HG02970 (cell line): ENCODE measurements at regions not wholly inside any gene's neighbourhood (a gene's known extent, or its start where the extent isn't known, plus 50 kb on each side); places are given as distances from the start of the nearest gene placed in this dataset.
"Not testable (repeated sequence)": the region's sequence is repeated elsewhere in the genome, so short reads cannot be mapped to it uniquely, and the experiment has no call there.

ENCODE experiments used
- ATAC-seq: cut with Tn5 transposase; IDR thresholded peaks from one replicate; pipeline ENCODE4 v1.9.1; 2021; ENCODE audit warnings: mild to moderate bottlenecking, moderate library complexity, moderate number of reproducible peaks; ENCODE audit not compliant: unreplicated experiment, low FRiP score

GRCh38 chr6:137652961-137653705 lies 158.9 kb upstream of the OLIG3 start:
- no peak for ATAC-seq

GRCh38 chr6:137653706-137654059 lies 159.5 kb upstream of the OLIG3 start:
- ATAC-seq, result no peak

DNA sequence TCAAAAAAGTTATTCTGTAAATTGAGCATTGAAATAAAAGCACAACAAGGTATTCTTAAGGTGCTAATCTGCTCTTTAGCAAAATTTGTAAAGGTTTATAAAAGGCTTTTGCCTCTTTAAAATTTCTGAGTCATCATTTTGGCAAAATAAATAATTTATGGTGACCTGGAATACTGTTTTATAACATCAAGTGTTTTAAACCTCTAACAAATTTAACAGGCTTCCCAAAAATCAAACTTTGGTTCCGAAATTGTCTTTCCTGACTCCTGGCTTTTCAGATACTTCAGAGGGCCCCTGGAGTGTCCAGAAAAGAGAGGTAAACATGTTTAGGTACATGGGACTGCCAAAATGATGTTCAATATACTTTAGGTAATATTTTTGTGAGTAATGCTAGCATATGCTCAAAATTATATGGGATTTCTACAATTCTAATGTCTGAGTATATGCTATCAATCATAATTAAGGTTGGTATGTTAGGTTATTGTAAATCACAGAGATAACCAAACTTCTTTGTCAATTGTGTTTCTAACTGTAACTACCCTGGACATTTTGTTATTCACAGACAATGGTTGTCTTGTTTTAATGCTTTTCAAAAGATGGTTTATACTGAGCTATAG lies 160.3 kb upstream of the OLIG3 start:
- no peak for ATAC-seq

- ATAC-seq, result no peak
These were observed 161.1 kb upstream of the OLIG3 start for GRCh38 chr6:137655291-137655690.

GRCh38 chr6:137656735-137657134 lies 162.5 kb upstream of the OLIG3 start:
- no peak for ATAC-seq

GRCh38 chr6:137657351-137657911 lies 163.2 kb upstream of the OLIG3 start:
- no peak for ATAC-seq

DNA sequence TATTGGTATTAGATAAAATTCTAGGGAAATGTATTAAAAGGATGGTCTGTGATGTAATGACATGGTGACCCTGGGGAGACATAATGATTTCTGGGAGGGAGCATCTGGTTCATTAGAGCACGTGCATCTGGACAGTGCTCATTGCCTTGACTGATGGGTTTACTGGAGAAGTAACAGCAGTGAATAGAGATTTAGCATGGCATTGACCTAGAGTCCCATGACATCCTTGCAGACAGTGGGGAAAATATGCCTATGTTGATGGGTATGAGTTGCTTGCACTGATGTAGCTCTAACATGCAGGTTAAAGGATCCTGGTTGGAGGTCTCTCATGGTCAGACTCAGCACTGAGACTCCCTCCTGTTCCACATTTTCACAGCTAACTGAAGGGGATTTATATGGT lies 164.1 kb upstream of the OLIG3 start:
- no peak for ATAC-seq

GRCh38 chr6:137659871-137660270 lies 165.7 kb upstream of the OLIG3 start:
- no peak for ATAC-seq

DNA sequence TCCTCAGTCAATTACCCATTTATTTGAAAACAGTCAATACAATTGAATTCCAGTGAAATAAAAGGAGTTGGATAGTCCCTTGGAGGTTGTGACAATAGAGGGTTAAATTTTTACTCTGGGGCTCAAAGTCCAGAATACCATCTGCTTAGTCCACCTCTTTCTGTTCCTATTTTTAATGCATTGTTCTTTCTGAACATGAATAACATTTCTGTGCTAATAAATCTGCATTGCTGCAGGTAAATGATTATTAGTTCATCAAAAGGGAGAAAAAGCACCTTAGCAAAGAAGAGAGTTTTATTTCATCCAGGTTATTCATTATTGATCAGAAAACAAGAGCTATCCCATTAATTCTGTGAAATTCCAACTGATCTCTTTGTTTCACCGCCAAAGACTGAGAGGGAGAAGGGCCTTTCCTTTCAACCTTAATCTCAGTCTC lies 166.1 kb upstream of the OLIG3 start:
- ATAC-seq, result no peak

DNA sequence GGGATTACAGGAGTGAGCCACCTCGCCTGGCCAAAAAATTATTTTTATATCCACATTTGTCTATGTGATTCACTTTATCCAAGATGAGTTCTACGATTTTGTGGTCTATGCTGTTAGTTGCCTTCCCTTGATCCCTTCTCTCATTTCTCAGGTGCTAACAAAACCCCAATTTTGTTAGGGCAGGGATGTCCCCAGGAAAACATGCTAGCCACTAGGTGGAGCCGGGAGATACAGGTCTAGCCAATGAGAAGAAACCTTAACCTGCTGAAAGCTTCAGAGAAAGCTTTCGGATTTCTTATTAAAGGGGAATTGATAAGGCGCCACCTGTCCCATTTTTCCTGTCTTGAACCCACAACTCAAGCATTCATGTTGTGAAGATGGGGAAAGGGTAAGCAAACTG lies 167.4 kb upstream of the OLIG3 start:
- ATAC-seq, result no peak

DNA sequence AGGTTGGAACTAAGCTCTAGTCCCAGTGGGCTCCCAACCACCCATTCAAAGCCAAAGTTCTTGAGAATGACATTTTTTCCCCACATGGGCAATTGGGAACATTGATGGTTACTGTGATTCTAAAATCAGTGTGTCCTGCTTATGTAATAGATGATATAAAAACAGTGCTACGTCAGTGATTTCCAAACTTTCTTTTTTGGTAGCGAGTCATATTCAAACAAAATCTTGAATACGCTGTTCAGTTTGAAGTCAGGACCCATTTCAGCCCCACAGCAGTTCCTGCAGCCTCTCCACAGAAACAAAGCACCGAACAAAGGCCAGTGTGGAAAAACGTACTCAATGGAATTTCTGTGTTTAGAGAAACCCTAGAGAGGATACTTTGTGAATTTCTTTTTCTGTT lies 170.0 kb upstream of the OLIG3 start:
- no peak for ATAC-seq

GRCh38 chr6:137665342-137665934 lies 171.2 kb upstream of the OLIG3 start:
- ATAC-seq, result no peak

GRCh38 chr6:137666202-137666774 lies 172.1 kb upstream of the OLIG3 start:
- no peak for ATAC-seq

- no peak for ATAC-seq
These were observed 179.4 kb upstream of the OLIG3 start for GRCh38 chr6:137673603-137674002.

GRCh38 chr6:137676888-137677287 lies 182.7 kb upstream of the OLIG3 start:
- ATAC-seq, result no peak

GRCh38 chr6:137677709-137678108 lies 183.5 kb upstream of the OLIG3 start:
- no peak for ATAC-seq

GRCh38 chr6:137678451-137678850 lies 184.3 kb upstream of the OLIG3 start:
- ATAC-seq, result no peak

DNA sequence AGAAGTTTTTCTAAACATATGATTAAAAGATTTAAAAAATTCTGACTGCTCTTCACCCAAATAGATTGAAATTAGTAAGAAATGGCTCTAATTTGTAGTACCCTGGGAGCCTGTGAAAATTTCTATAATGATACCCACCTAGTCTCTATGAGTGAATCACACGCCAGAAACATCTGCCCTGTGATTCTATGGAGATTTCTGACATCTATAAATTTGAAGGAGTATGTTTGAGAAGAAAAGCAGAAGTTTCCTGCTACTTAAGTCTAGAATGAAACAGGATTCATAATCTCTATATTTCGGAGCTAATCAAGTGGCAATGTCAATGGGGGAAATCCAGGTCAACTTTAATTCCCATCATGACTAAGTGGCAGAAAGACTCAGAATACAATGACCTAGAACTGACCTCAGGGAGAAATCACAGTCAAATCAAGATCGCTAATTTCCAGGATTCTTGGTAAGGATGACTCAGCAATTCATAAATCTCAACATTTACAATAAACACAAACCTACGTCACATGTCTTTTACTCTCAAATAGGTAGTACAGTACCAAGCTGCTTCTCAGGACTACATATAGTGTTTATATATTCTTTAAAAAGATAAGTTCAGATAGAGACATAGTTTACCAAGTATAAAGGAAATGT lies 186.2 kb upstream of the TNFAIP3 start:
- no peak for ATAC-seq

- ATAC-seq, result no peak
These were observed 185.5 kb upstream of the TNFAIP3 start for GRCh38 chr6:137681445-137682009.

GRCh38 chr6:137682658-137683057 lies 184.4 kb upstream of the TNFAIP3 start:
- not testable (repeated sequence) for ATAC-seq
